ENCODE measurements at regions not wholly inside any gene's neighbourhood (a gene's known extent, or its start where the extent isn't known, plus 50 kb on each side); places are given as distances from the start of the nearest gene placed in this dataset.

GRCh38 chr7:22876986-22877729, 54.5 kb upstream of the TOMM7 start:
- Histone ChIP-seq H3K4me1 (ENCODE audit: insufficient read depth) (no peaks in the 10 kb centered on the region), H3F3A (replicated peaks; ENCODE audit: low read depth) (no peaks in the 10 kb centered on the region), H3K36me3 (ENCODE audit: insufficient read depth) (no peaks in the 10 kb centered on the region), H3K9me2 (ENCODE audit: insufficient read depth) (no peaks in the 10 kb centered on the region; the same call in 1 of the 2 replicates), H3K4me3 (no peak overlapping the region), H3K27ac (ENCODE audit: low read depth) (no peak overlapping the region), H4K20me1 (replicated peaks; ENCODE audit: insufficient read depth) (no peaks in the 10 kb centered on the region), H3K27me3 (ENCODE audit: insufficient read depth) (no peaks in the 10 kb centered on the region), H2AFZ (no peak overlapping the region), H3K79me2 (replicated peaks; ENCODE audit: insufficient read depth) (no peaks in the 10 kb centered on the region), H3K4me2 (no peak overlapping the region)
- H3K36me3 Mint-ChIP-seq (ENCODE audit: low read depth) = 0 out of 3 replicates have a peak, but pooled peaks cover 3% of the 10 kb centered on the region
- no peak overlapping the region for H3K27ac Mint-ChIP-seq
- H3K27me3 Mint-ChIP-seq (ENCODE audit: insufficient read depth, low read depth, poor library complexity) = peaks cover 6% of the 10 kb centered on the region
- H3K4me3 Mint-ChIP-seq = no peak overlapping the region
- DNase-seq (ENCODE audit: low spot score) = no peak
- H3K4me1 Mint-ChIP-seq = peaks cover 11% of the 10 kb centered on the region; the same call in 2 of the 3 replicates
- H3K9me3 Mint-ChIP-seq = peaks cover 10% of the 10 kb centered on the region; the same call in 2 of the 3 replicates
- TF ChIP-seq EZH2phosphoT487 (IDR thresholded peaks at IDR 0.05; ENCODE audit: unreplicated experiment) (no peak), CTCF (conservative IDR thresholded peaks at IDR 0.05; ENCODE audit: low read depth in 2 of 2) (no peak), STAT1 (IDR thresholded peaks at IDR 0.05; ENCODE audit: unreplicated experiment) (no peak), POLR2AphosphoS5 (IDR thresholded peaks at IDR 0.05; ENCODE audit: low read depth) (no peak), ZNF114 (CRISPR knock-in tag; IDR thresholded peaks at IDR 0.05) (no peak), JUNB (IDR thresholded peaks at IDR 0.05; ENCODE audit: unreplicated experiment) (no peak), EZH2 (IDR thresholded peaks at IDR 0.05; ENCODE audit: low read depth, unreplicated experiment) (no peak), NANOG (IDR thresholded peaks at IDR 0.05; ENCODE audit: borderline replicate concordance) (no peak), ZNF331 (CRISPR knock-in tag; IDR thresholded peaks at IDR 0.05; ENCODE audit: low read depth) (no peak), CREB1 (CRISPR knock-in tag; IDR thresholded peaks at IDR 0.05; ENCODE audit: low read depth) (no peak), ETS1 (IDR thresholded peaks at IDR 0.05) (no peak)
- TF ChIP-seq, protein P1, sequence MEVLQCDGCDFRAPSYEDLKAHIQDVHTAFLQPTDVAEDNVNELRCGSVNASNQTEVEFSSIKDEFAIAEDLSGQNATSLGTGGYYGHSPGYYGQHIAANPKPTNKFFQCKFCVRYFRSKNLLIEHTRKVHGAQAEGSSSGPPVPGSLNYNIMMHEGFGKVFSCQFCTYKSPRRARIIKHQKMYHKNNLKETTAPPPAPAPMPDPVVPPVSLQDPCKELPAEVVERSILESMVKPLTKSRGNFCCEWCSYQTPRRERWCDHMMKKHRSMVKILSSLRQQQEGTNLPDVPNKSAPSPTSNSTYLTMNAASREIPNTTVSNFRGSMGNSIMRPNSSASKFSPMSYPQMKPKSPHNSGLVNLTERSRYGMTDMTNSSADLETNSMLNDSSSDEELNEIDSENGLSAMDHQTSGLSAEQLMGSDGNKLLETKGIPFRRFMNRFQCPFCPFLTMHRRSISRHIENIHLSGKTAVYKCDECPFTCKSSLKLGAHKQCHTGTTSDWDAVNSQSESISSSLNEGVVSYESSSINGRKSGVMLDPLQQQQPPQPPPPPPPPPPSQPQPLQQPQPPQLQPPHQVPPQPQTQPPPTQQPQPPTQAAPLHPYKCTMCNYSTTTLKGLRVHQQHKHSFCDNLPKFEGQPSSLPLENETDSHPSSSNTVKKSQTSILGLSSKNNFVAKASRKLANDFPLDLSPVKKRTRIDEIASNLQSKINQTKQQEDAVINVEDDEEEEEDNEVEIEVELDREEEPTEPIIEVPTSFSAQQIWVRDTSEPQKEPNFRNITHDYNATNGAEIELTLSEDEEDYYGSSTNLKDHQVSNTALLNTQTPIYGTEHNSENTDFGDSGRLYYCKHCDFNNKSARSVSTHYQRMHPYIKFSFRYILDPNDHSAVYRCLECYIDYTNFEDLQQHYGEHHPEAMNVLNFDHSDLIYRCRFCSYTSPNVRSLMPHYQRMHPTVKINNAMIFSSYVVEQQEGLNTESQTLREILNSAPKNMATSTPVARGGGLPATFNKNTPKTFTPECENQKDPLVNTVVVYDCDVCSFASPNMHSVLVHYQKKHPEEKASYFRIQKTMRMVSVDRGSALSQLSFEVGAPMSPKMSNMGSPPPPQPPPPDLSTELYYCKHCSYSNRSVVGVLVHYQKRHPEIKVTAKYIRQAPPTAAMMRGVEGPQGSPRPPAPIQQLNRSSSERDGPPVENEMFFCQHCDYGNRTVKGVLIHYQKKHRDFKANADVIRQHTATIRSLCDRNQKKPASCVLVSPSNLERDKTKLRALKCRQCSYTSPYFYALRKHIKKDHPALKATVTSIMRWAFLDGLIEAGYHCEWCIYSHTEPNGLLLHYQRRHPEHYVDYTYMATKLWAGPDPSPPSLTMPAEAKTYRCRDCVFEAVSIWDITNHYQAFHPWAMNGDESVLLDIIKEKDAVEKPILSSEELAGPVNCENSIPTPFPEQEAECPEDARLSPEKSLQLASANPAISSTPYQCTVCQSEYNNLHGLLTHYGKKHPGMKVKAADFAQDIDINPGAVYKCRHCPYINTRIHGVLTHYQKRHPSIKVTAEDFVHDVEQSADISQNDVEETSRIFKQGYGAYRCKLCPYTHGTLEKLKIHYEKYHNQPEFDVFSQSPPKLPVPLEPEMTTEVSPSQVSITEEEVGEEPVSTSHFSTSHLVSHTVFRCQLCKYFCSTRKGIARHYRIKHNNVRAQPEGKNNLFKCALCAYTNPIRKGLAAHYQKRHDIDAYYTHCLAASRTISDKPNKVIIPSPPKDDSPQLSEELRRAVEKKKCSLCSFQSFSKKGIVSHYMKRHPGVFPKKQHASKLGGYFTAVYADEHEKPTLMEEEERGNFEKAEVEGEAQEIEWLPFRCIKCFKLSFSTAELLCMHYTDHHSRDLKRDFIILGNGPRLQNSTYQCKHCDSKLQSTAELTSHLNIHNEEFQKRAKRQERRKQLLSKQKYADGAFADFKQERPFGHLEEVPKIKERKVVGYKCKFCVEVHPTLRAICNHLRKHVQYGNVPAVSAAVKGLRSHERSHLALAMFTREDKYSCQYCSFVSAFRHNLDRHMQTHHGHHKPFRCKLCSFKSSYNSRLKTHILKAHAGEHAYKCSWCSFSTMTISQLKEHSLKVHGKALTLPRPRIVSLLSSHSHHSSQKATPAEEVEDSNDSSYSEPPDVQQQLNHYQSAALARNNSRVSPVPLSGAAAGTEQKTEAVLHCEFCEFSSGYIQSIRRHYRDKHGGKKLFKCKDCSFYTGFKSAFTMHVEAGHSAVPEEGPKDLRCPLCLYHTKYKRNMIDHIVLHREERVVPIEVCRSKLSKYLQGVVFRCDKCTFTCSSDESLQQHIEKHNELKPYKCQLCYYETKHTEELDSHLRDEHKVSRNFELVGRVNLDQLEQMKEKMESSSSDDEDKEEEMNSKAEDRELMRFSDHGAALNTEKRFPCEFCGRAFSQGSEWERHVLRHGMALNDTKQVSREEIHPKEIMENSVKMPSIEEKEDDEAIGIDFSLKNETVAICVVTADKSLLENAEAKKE (CRISPR knock-in tag; IDR thresholded peaks at IDR 0.05) = no peak
- TF ChIP-seq, protein P2, sequence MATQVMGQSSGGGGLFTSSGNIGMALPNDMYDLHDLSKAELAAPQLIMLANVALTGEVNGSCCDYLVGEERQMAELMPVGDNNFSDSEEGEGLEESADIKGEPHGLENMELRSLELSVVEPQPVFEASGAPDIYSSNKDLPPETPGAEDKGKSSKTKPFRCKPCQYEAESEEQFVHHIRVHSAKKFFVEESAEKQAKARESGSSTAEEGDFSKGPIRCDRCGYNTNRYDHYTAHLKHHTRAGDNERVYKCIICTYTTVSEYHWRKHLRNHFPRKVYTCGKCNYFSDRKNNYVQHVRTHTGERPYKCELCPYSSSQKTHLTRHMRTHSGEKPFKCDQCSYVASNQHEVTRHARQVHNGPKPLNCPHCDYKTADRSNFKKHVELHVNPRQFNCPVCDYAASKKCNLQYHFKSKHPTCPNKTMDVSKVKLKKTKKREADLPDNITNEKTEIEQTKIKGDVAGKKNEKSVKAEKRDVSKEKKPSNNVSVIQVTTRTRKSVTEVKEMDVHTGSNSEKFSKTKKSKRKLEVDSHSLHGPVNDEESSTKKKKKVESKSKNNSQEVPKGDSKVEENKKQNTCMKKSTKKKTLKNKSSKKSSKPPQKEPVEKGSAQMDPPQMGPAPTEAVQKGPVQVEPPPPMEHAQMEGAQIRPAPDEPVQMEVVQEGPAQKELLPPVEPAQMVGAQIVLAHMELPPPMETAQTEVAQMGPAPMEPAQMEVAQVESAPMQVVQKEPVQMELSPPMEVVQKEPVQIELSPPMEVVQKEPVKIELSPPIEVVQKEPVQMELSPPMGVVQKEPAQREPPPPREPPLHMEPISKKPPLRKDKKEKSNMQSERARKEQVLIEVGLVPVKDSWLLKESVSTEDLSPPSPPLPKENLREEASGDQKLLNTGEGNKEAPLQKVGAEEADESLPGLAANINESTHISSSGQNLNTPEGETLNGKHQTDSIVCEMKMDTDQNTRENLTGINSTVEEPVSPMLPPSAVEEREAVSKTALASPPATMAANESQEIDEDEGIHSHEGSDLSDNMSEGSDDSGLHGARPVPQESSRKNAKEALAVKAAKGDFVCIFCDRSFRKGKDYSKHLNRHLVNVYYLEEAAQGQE (IDR thresholded peaks at IDR 0.05; ENCODE audit: unreplicated experiment) = no peak
- ATAC-seq = no peak
